MG63 (cell line): ENCODE measurements at regions not wholly inside any gene's neighbourhood (a gene's known extent, or its start where the extent isn't known, plus 50 kb on each side); places are given as distances from the start of the nearest gene placed in this dataset.

Experiments used
- DNase-seq: peaks from one replicate; pipeline ENCODE4 v3.0.0-alpha.2; 2020
- H3K27me3 ChIP-seq: fragments of 250-450 bp; sonication (Bioruptor Pico); 2 replicates; pipeline ENCODE4 v1.5.1; 2020; ENCODE audit warnings: mild to moderate bottlenecking, moderate library complexity
- H3K36me3 ChIP-seq: fragments of 250-450 bp; sonication (Bioruptor Pico); 2 replicates; pipeline ENCODE4 v1.5.1; 2020; ENCODE audit warnings: mild to moderate bottlenecking, moderate library complexity
- H3K4me3 ChIP-seq: fragments of 250-450 bp; sonication (Bioruptor Pico); 2 replicates; pipeline ENCODE4 v1.5.1; 2020; ENCODE audit warnings: mild to moderate bottlenecking, moderate library complexity
- H3K9me3 ChIP-seq: fragments of 250-450 bp; sonication (Bioruptor Pico); 2 replicates; pipeline ENCODE4 v1.5.1; 2020; ENCODE audit warnings: mild to moderate bottlenecking, moderate library complexity

DNA sequence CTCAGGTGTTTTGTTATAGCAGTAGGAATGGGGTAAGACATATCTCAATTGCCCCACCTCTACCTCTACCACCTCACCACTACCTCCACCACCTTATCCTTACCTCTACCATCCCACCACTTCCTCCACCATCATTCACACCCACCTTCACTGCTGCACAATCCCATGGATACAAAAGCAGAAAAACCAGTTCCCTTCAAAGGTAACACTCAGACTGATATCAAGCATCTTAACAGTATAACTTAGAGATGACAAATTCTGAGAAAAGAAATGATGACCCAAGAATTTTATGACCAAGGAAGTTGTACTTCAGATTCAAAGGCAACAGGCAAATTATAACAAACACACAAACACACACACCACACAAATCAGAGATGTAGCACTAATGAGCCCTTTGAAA, 189.4 kb downstream of the NUAK1 start:
- H3K9me3 ChIP-seq = no peaks in the 10 kb centered on the region
- DNase-seq = no peak
- H3K36me3 ChIP-seq = no peaks in the 10 kb centered on the region
- H3K27me3 ChIP-seq = no peaks in the 10 kb centered on the region
- H3K4me3 ChIP-seq = no peak overlapping the region

DNA sequence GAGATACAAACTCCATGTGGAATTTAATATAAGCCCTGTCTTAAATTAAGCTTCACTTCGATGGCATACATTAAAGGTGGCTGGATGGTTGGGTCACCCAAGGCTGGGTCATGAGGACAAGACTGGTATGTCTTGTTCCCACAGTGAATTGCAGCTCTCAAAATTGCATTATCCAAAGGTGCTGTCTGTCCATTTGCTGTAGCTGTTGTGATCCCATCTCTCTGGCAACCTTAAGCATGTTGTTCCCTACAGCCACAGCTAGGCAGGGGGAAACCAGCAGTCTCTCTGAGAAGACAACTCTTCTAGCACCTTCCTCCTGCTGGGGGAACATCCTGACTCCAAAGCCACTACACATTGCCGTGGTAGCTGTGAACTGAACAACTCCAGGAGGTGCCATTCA, 187.0 kb downstream of the NUAK1 start:
- no peaks in the 10 kb centered on the region for H3K27me3 ChIP-seq
- no peaks in the 10 kb centered on the region for H3K36me3 ChIP-seq
- no peak for DNase-seq
- no peaks in the 10 kb centered on the region for H3K9me3 ChIP-seq
- H3K4me3 ChIP-seq = no peak overlapping the region

DNA sequence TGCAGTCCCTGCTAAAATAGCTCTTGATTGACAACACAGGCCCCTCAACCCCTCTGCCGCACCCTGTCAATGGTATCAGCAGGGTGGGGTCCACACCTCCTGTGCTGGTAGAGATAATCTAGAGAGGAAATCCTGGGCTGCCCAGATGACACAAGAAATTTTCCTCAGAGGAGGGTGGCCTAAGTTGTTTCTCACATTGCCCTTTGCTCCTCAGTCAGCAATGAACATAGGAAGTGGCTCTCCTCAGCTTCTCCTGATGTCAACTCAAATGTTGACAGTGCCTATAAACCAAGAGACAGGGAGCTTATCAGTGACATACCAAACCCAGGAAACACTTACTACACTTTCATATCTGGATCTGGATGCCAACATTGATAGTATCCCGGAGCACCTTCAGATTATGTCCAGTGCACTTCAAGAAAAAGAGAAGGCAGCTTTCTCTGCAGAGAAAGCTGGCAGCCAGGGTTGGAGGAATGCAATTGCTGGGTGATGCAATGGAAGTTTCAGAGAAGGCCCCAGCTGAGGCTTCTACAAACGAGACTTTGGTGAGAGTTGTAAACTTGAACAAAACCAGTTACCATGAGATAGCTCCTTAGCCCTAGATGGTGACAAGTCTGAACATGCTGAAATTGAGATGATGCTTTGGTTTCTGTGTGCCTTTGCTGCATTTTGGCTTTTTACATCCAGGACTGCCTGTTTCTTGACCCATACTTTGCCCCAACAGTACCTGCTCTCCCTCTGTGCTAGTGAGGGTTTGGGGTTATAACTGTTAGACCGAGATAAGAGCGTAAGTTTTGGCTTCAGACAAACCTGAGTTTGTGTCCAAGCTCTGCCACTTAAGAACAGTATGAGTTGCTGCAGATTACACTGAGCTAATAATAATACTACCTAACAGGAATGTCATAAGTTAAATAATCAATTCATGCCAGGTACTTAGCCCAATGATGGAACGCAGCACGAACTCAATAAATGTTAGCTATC, 183.5 kb downstream of the NUAK1 start:
- no peak overlapping the region for H3K4me3 ChIP-seq
- H3K27me3 ChIP-seq = no peaks in the 10 kb centered on the region
- H3K9me3 ChIP-seq = no peaks in the 10 kb centered on the region
- no peak for DNase-seq
- H3K36me3 ChIP-seq = no peaks in the 10 kb centered on the region

DNA sequence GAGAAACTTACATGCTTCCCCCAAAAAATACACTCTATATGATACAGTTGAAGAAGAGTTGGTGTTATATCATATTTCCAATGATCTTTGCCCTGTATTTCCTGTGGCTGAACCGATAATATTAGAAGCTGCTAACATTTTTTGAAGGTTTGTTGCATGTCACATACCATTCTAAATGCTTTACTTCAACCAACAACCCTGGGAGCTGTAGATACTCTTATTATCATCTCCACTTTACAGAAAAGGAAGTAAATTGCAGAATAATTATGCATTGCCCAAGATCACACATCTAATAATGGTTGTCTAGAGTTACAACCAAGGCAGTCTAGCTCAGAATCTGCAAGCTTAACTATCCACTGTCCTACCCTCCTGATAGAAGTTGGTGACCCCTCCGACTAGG, 182.8 kb downstream of the NUAK1 start:
- Histone ChIP-seq H3K4me3 (no peak overlapping the region), H3K27me3 (no peaks in the 10 kb centered on the region), H3K9me3 (no peaks in the 10 kb centered on the region), H3K36me3 (no peaks in the 10 kb centered on the region)
- no peak for DNase-seq

DNA sequence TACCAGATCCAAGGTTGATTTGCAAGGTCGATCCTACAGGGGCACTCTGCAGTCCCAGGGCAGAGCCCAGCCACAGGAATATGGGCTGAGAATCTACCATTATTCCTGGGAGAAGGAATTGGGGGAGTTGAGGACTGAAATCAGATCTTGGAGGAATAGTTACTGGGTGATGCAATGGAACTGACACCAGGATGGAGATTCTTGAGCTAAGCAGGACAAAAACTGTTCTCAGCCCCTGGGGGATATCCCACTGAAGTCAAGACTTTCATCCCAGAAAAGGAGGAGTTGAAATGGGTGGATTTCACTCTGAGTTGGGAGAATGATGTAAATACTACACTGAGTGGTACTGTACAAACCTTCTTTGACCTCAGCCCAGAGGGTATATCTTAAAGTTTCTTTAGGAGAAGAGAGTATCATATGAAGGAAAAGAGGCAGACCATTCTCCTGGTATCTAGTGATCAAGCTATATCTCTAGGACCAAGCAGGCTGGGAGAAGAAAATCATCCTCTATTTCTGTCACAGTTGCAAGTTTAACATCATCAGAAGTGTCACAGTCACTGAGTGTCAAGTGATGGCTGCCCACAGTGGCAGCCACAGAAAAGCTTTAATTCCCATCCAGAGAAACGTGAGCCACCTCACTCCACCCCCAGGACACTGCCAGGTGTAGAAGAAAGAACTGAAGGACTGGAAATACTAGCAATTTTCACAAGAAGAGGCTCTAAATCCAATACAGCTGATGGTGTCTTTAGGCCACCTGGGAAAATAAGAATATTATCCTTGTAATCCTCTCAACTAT, 181.9 kb downstream of the NUAK1 start:
- no peaks in the 10 kb centered on the region for H3K36me3 ChIP-seq
- no peaks in the 10 kb centered on the region for H3K9me3 ChIP-seq
- no peak for DNase-seq
- no peak overlapping the region for H3K4me3 ChIP-seq
- H3K27me3 ChIP-seq = no peaks in the 10 kb centered on the region

DNA sequence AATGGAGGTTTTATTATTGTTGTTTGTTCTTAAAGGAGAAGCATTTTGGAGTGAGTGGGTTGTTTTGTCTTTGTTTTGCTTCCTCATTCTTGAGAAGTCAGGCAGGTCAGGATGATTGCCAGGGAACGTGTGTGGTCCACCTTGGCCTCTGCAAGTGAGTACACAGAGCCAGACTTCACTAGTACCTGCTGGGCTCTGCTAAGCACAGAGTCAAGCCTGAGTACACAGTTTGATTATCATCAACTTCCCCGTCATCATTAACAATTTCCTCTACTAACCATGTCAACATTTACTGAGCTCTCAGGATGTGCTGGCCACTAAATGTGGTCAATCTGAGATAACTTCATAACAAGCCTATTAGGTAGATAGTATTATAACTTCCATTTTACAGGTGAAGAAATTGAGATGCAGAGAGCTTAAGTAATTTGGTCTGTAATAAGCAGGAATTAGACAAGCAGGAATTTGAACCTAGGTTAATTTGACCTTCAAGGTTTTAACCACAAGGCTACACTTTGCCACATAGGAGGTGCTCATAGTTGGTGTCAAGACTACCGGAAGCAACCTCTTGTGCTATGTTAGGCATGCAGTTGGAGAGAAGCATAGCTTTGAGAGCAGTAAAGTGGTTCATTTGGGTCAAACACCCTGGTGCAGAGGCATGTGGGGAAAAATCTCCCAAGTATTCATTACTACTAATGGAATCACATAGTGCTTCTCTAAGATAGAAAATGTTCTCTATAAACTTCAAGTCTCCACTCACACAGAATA, 178.3 kb downstream of the NUAK1 start:
- Histone ChIP-seq H3K4me3 (no peak overlapping the region), H3K36me3 (no peaks in the 10 kb centered on the region), H3K27me3 (no peaks in the 10 kb centered on the region), H3K9me3 (no peaks in the 10 kb centered on the region)
- DNase-seq = no peak

DNA sequence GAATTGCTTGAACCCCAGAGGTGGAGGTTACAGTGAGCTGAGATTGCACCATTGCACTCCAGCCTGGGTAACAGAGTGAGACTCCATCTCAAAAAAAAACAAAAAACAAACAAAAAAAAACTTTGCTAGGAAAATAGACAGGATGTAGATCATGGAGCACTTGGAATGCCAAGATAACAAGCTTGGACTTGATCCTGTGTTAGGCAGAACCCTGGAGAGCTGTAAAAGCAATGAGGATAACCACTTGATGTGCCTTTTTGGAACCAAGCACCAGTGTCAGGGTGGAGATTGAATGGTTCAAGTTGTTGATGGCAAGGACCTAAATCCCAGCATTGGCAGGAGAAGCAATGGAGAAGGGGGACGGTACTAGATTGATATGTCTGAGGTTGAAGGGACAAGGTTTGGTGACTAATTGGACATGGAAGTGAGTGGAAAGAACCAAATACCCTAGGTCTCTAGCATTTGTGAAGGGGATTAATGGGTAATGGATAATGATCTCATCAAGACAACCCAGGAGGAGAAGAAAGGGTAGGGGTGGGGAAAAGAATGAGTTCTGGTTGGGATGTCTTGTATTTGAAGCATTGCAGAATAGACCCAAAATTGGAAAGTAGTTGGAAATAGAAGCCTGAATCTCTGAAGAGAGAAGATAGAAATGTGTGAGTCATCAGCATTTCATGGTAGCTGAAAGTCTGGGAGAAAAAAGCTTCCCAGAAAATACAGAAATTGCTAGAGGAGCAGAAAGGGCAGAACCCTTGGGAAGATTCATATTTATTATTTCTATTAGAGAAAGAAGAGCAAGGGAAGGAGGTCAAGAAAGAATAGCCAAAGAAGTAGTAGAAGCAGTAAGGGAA, 176.7 kb downstream of the NUAK1 start:
- no peaks in the 10 kb centered on the region for H3K36me3 ChIP-seq
- no peaks in the 10 kb centered on the region for H3K9me3 ChIP-seq
- no peak overlapping the region for H3K4me3 ChIP-seq
- DNase-seq = no peak
- no peaks in the 10 kb centered on the region for H3K27me3 ChIP-seq

DNA sequence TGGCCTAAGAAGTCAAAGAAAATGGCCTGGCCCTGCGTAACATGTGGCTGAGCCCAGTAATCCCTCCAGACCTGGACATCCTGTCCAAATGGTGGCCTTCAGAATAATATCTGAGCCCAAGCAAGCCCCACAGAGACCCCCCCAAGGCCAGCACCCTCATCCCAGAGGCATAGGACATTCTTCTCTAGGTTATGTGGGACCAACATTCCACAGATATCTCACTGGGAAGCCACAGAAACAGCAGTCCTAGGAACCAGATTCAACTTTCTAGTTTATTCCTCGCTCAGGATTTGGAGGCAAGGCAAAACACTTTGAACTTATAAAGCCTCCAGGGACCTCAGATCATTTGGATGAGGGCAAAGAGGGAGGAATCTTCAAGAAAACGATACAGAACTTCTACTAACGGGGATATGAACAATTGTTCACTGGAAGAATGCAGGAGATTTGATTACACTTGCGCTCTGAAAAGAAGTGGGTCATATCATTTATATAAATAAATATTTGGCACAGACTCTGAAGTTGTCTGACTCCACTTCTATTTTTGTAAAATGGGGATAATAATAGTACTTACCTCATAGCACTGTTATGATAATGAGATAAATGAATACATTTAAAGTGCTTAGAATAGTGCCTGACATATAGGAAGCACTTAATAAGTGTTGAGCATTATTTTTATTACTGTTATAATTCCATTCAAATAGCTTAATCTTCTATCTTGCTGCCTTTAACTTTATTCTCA, 171.5 kb downstream of the NUAK1 start:
- H3K27me3 ChIP-seq = no peaks in the 10 kb centered on the region
- DNase-seq = no peak
- H3K4me3 ChIP-seq = no peak overlapping the region
- H3K36me3 ChIP-seq = no peaks in the 10 kb centered on the region
- no peaks in the 10 kb centered on the region for H3K9me3 ChIP-seq

DNA sequence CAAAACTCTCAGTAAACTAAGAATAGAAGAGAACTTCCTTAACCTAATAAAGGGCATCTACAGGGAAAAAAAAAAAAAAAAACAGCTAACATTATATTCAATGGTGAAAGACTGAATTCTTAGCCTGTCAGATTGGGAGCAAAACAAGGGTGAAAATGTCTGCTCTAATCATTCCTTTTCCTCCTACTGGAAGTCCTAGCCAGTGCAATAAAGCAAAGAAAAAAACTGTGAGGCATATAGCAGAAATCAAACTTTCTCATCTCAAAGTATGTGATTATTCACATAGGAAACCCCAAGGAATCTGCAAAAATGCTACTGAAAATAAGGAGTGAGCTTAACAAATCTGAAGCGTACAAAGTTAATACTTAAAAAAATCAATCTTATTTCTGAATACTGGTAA, 170.7 kb downstream of the NUAK1 start:
- DNase-seq = no peak
- H3K36me3 ChIP-seq = no peaks in the 10 kb centered on the region
- no peak overlapping the region for H3K4me3 ChIP-seq
- H3K27me3 ChIP-seq = no peaks in the 10 kb centered on the region
- H3K9me3 ChIP-seq = no peaks in the 10 kb centered on the region

DNA sequence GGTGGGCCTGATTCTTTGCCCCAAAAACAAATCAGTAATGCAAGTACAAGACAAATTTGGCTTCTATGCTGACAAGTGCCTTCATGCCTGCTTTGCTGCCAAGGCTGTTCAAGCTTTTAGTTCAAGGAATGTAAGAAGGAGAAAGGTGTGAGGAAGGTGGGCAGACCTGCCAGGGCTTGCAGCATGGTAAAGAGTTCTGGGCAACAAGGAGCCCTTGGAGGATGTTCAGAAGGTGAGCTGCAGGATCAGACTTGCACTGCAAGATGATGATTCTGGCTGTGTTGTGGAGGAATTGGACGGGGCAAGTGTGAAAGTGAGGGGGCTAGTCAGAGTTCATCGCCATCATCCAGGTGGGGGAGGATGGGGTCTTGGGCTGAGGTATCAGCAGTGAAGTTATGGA, 167.9 kb downstream of the NUAK1 start:
- no peak for DNase-seq
- no peaks in the 10 kb centered on the region for H3K36me3 ChIP-seq
- no peaks in the 10 kb centered on the region for H3K27me3 ChIP-seq
- no peak overlapping the region for H3K4me3 ChIP-seq
- no peaks in the 10 kb centered on the region for H3K9me3 ChIP-seq

DNA sequence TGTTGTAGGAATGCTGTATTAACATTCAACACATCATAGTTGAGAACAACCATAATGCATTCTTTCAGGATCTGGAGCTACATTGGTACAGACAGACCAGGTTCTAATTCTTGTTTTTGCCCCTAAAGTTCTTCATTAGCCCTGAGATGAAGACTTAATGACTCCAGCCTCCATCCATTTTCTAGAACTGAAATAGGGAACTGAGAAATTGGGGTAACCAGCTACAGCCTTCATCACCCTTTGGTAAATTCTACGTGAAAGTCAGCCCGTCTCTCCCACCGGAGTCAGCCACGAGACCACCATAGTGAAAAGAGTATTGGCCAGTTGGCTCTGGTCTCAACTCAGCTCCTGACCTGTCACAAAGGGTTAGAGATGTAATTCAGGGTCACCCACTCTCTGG, 164.0 kb downstream of the NUAK1 start:
- Histone ChIP-seq H3K9me3 (no peaks in the 10 kb centered on the region), H3K36me3 (no peaks in the 10 kb centered on the region), H3K27me3 (no peaks in the 10 kb centered on the region), H3K4me3 (no peak overlapping the region)
- DNase-seq = no peak

DNA sequence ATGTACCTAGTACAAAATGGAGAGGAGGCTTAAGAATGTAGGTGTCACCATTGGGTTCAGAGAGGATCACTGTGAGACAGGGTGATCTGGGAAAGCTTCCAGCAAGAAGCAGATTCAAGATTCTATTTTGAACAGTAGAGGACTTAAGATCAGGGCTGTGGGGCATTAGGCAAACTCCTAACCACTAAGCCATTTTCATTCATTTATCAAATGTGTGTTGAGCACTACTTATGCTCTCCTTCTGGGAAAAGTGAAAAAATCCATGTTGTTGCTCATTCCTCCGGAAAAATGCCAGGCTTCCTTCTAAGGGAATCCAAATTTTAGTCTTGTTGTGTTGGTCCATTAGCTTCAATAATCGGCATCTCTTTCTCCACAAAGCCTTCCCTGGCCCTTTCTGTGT, 163.4 kb downstream of the NUAK1 start:
- H3K9me3 ChIP-seq = no peaks in the 10 kb centered on the region
- no peaks in the 10 kb centered on the region for H3K36me3 ChIP-seq
- H3K4me3 ChIP-seq = no peak overlapping the region
- no peaks in the 10 kb centered on the region for H3K27me3 ChIP-seq
- no peak for DNase-seq

DNA sequence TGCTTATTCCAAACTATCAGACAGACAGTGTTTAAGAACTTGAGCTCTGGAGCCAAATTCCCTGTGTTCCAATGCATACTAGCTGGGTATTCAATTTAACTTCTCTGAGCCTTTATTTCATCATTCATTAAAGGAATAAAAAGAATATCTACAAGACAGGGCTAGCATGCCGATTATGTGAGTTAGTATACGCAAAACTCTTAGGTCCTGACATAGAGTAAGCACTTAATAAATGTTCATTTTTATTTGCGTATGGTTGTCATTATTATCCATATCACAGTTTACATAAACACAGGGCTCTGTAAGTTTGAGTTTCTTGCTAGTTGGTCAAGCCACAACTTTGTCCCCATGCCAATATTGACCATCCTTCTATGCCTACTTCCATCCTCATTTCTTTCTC, 161.5 kb downstream of the NUAK1 start:
- Histone ChIP-seq H3K9me3 (no peaks in the 10 kb centered on the region), H3K4me3 (no peak overlapping the region)

DNA sequence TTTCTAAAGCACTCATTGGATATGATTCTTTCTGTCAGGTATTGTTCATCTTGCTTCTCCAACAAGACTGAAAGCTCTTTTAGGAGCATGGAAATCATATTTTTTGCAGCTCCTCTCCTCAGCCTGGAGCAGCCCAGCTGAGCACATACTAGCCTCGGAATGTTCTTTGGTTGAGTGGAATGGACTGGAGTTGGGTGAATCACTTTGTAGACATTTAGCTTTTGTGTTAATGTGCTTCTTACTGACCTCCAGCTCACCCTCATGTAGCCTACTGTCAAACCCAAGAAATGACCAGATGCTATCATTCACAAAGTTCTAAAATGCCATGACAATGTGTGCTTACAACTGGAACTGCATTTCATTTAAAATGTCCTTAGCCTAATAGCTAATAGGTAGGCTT, 161.1 kb downstream of the NUAK1 start:
- H3K9me3 ChIP-seq = no peaks in the 10 kb centered on the region
- H3K36me3 ChIP-seq = no peaks in the 10 kb centered on the region
- no peak for DNase-seq
- no peaks in the 10 kb centered on the region for H3K27me3 ChIP-seq
- no peak overlapping the region for H3K4me3 ChIP-seq

More for the DNA sequence above, 161.5 kb downstream of the NUAK1 start:
- H3K36me3 ChIP-seq = no peaks in the 10 kb centered on the region
- H3K27me3 ChIP-seq = no peaks in the 10 kb centered on the region
- no peak for DNase-seq

DNA sequence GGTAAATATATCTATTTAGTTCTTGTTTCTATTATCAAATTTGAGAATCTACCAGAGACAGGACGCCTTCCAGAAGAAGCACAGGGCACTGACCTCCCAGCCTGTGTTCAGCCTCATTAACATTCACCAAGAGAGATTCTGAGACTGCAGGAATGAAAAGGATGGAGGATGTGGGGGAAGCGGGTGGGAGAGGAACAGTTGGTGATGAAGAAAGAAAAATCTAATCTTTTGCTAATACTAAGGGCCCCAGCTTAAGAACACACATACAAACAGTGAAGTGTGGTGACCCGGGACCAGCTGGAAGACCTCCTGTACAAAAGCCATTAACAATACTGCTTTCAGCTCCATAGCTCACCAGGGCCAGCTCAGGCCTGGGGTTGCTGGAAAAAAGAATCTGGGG, 160.5 kb downstream of the NUAK1 start:
- no peak overlapping the region for H3K4me3 ChIP-seq
- H3K9me3 ChIP-seq = no peaks in the 10 kb centered on the region
- no peaks in the 10 kb centered on the region for H3K27me3 ChIP-seq
- no peak for DNase-seq
- H3K36me3 ChIP-seq = no peaks in the 10 kb centered on the region

DNA sequence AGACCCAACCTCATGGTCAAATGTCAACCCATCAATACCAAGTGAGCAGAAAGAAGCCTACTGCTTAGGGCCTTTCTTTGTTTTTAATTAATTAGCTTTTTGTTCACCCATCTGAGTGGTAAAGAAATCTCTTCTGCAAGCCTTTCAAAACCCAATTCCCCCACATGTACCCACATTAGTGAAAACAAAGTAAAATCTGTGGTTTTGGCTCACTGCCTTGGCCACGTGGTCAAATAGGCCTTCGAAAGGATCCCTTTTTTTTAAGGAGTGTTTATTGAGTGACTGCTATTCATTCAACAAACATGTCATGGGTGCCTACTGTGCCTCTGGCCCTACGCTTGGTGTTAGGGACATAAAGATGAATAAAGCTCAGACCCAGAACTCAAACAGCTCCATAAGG, 160.1 kb downstream of the NUAK1 start:
- Histone ChIP-seq H3K36me3 (no peaks in the 10 kb centered on the region), H3K4me3 (no peak overlapping the region), H3K9me3 (no peaks in the 10 kb centered on the region), H3K27me3 (no peaks in the 10 kb centered on the region)
- DNase-seq = no peak
